HEK293 (cell line): ENCODE measurements at regions not wholly inside any gene's neighbourhood (a gene's known extent, or its start where the extent isn't known, plus 50 kb on each side); places are given as distances from the start of the nearest gene placed in this dataset.

ENCODE experiments used
- CTCF ChIA-PET: fragments of 350-600 bp; formaldehyde crosslinking; extraction: SDS; loops from one replicate; lab custom pipeline; 2021; ENCODE audit warnings: antibody characterized with exemption; lab: Yijun Ruan, JAX
- POLR2A ChIA-PET: fragments of 300-600 bp; formaldehyde crosslinking; extraction: SDS; loops from one replicate; lab custom pipeline; 2020; ENCODE audit warnings: antibody characterized with exemption, inconsistent platforms; lab: Yijun Ruan, JAX
- H3K27ac ChIP-seq: fragments of 200-500 bp; sonication (Bioruptor generic); 2 replicates; pipeline ENCODE4 v1.5.1; 2014; ENCODE audit warnings: low read depth, low read length, control low read depth, inconsistent platforms; ENCODE audit errors: extremely low read depth
- H3K36me3 ChIP-seq, 2 experiments: fragments of 200-500 bp in 1 of 2; sonication (Bioruptor generic) in 1 of 2; 1 replicate in 1 of 2; 2 replicates in 1 of 2; pipeline ENCODE4 v1.5.1; 2014 to 2017; ENCODE audit warnings: inconsistent platforms in 2 of 2, low read length in 2 of 2; ENCODE audit not compliant: control insufficient read depth in 2 of 2, insufficient read depth in 1 of 2
- H3K4me1 ChIP-seq: fragments of 200-500 bp; sonication (Bioruptor generic); 2 replicates; pipeline ENCODE4 v1.5.1; 2014; ENCODE audit warnings: mild to moderate bottlenecking, low read length, inconsistent platforms; ENCODE audit not compliant: control insufficient read depth, insufficient read depth
- H3K4me3 ChIP-seq: 2 replicates; pipeline ENCODE4 v1.5.1; 2011; ENCODE audit warnings: low read depth, mild to moderate bottlenecking, control low read depth, low read length, moderate library complexity
- H3K9me3 ChIP-seq: fragments of 200-500 bp; sonication (Bioruptor generic); 2 replicates; pipeline ENCODE4 v1.5.1; 2014; ENCODE audit warnings: low read depth, low read length, inconsistent platforms; ENCODE audit not compliant: control insufficient read depth, insufficient read depth
- HOXD13 ChIP-seq: sonication (generic); formaldehyde crosslinking; IDR thresholded peaks from 2 replicates; pipeline ENCODE4 v1.8.0; 2022; ENCODE audit warnings: missing genetic modification reagents, borderline replicate concordance
- KLF10 ChIP-seq: fragments of 450-650 bp; IDR thresholded peaks from 2 replicates; pipeline ENCODE4 v1.5.1; 2018; ENCODE audit warnings: missing biosample characterization, mild to moderate bottlenecking, missing genetic modification characterization
- KLF8 ChIP-seq: fragments of 450-650 bp; formaldehyde crosslinking; IDR thresholded peaks from 2 replicates; pipeline ENCODE4 v1.5.1; 2016; ENCODE audit warnings: missing biosample characterization, missing genetic modification characterization
- MYNN ChIP-seq: fragments of 450-650 bp; formaldehyde crosslinking; IDR thresholded peaks from 2 replicates; pipeline ENCODE4 v1.5.1; 2016; ENCODE audit warnings: missing biosample characterization, missing genetic modification characterization, borderline replicate concordance
- PATZ1 ChIP-seq: fragments of 450-650 bp; formaldehyde crosslinking; IDR thresholded peaks from 2 replicates; pipeline ENCODE4 v1.5.1; 2016; ENCODE audit warnings: missing biosample characterization, missing genetic modification characterization
- TRIM28 ChIP-seq: IDR thresholded peaks from 2 replicates; pipeline ENCODE4 v1.6.1; 2011; ENCODE audit warnings: low read length, control low read depth, borderline replicate concordance
- ZNF132 ChIP-seq: fragments of 450-650 bp; formaldehyde crosslinking; IDR thresholded peaks from 2 replicates; pipeline ENCODE4 v1.5.1; 2017; ENCODE audit warnings: missing biosample characterization, missing genetic modification characterization, borderline replicate concordance
- ZNF138 ChIP-seq: fragments of 450-650 bp; formaldehyde crosslinking; IDR thresholded peaks from 2 replicates; pipeline ENCODE4 v1.5.1; 2016; ENCODE audit warnings: missing biosample characterization, missing genetic modification characterization, borderline replicate concordance
- ZNF16 ChIP-seq: fragments of 450-650 bp; formaldehyde crosslinking; IDR thresholded peaks from 2 replicates; pipeline ENCODE4 v1.5.1; 2016; ENCODE audit warnings: low read depth, missing biosample characterization, missing genetic modification characterization
- ZNF2 ChIP-seq: fragments of 450-650 bp; formaldehyde crosslinking; IDR thresholded peaks from 2 replicates; pipeline ENCODE4 v1.5.1; 2016; ENCODE audit warnings: missing biosample characterization, missing genetic modification characterization
- ZNF274 ChIP-seq, 2 experiments: fragments of 200-500 bp in 1 of 2; fragments of 450-650 bp in 1 of 2; sonication (Bioruptor generic) in 1 of 2; formaldehyde crosslinking in 1 of 2; IDR thresholded peaks; 2 replicates each; pipeline versions ENCODE4 v1.5.1 to v1.6.1; 2014 to 2016; ENCODE audit warnings: borderline replicate concordance in 1 of 2, inconsistent platforms in 1 of 2, low read length in 1 of 2, missing biosample characterization in 1 of 2, missing genetic modification characterization in 1 of 2
- ZNF302 ChIP-seq: fragments of 450-650 bp; formaldehyde crosslinking; IDR thresholded peaks from 2 replicates; pipeline ENCODE4 v1.5.1; 2016; ENCODE audit warnings: missing biosample characterization, missing genetic modification characterization, low read depth
- ZNF311 ChIP-seq: fragments of 450-650 bp; formaldehyde crosslinking; IDR thresholded peaks from 2 replicates; pipeline ENCODE4 v1.5.1; 2017; ENCODE audit warnings: missing biosample characterization, missing genetic modification characterization, borderline replicate concordance
- ZNF521 ChIP-seq: fragments of 450-650 bp; formaldehyde crosslinking; IDR thresholded peaks from 2 replicates; pipeline ENCODE4 v1.5.1; 2017; ENCODE audit warnings: missing biosample characterization, mild to moderate bottlenecking, missing genetic modification characterization
- ZNF600 ChIP-seq: fragments of 450-650 bp; formaldehyde crosslinking; IDR thresholded peaks from 2 replicates; pipeline ENCODE4 v1.5.1; 2016; ENCODE audit warnings: missing biosample characterization, missing genetic modification characterization
- ZNF660 ChIP-seq: fragments of 450-650 bp; IDR thresholded peaks from 2 replicates; pipeline ENCODE4 v1.5.1; 2018; ENCODE audit warnings: missing biosample characterization, mild to moderate bottlenecking, missing genetic modification characterization
- ZNF670 ChIP-seq: fragments of 450-650 bp; formaldehyde crosslinking; IDR thresholded peaks from 2 replicates; pipeline ENCODE4 v1.5.1; 2016; ENCODE audit warnings: missing biosample characterization, missing genetic modification characterization, low read depth
- ZNF785 ChIP-seq: fragments of 450-650 bp; formaldehyde crosslinking; IDR thresholded peaks from 2 replicates; pipeline ENCODE4 v1.5.1; 2016; ENCODE audit warnings: missing biosample characterization, missing genetic modification characterization
- ZNF791 ChIP-seq: fragments of 450-650 bp; formaldehyde crosslinking; IDR thresholded peaks from 2 replicates; pipeline ENCODE4 v1.5.1; 2016; ENCODE audit warnings: missing biosample characterization, missing genetic modification characterization
- TF ChIP-seq, protein P1 (sequence below): fragments of 450-650 bp; formaldehyde crosslinking; IDR thresholded peaks from 2 replicates; pipeline ENCODE4 v1.5.1; 2017; ENCODE audit warnings: missing biosample characterization, missing genetic modification characterization
- TF ChIP-seq, protein P2 (sequence below): fragments of 450-650 bp; formaldehyde crosslinking; IDR thresholded peaks from 2 replicates; pipeline ENCODE4 v1.5.1; 2016; ENCODE audit warnings: missing biosample characterization, missing genetic modification characterization

- TF ChIP-seq, protein P1, sequence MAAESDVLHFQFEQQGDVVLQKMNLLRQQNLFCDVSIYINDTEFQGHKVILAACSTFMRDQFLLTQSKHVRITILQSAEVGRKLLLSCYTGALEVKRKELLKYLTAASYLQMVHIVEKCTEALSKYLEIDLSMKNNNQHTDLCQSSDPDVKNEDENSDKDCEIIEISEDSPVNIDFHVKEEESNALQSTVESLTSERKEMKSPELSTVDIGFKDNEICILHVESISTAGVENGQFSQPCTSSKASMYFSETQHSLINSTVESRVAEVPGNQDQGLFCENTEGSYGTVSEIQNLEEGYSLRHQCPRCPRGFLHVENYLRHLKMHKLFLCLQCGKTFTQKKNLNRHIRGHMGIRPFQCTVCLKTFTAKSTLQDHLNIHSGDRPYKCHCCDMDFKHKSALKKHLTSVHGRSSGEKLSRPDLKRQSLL (tag by site-specific recombination), result no peak
- TF ChIP-seq ZNF670 (tag by site-specific recombination), result no peak
- TF ChIP-seq ZNF600 (tag by site-specific recombination), result no peak
- no peak for TF ChIP-seq ZNF311 (tag by site-specific recombination)
These were observed 255.9 kb downstream of the KCNC2 start (continued) for GRCh38 chr12:74953697-74954096.

- H3K9me3 ChIP-seq, result no peaks in the 10 kb centered on the region
- H3K27ac ChIP-seq, result no peak overlapping the region
- CTCF ChIA-PET, result no interaction called here
- no peaks in the 10 kb centered on the region for H3K36me3 ChIP-seq
- H3K4me3 ChIP-seq, result no peak overlapping the region
- POLR2A ChIA-PET, result no interaction called here
- no peak for TF ChIP-seq ZNF2 (tag by site-specific recombination)
- TF ChIP-seq ZNF791 (tag by site-specific recombination), result no peak
- no peak for TF ChIP-seq ZNF521 (tag by site-specific recombination)
- TF ChIP-seq HOXD13 (CRISPR knock-in tag), result no peak
- TF ChIP-seq ZNF785, result no peak
- TF ChIP-seq, all 188 proteins: peak for 0
- no peaks in the 10 kb centered on the region for H3K4me1 ChIP-seq
These were observed 252.4 kb downstream of the KCNC2 start for GRCh38 chr12:74957231-74957630.

DNA sequence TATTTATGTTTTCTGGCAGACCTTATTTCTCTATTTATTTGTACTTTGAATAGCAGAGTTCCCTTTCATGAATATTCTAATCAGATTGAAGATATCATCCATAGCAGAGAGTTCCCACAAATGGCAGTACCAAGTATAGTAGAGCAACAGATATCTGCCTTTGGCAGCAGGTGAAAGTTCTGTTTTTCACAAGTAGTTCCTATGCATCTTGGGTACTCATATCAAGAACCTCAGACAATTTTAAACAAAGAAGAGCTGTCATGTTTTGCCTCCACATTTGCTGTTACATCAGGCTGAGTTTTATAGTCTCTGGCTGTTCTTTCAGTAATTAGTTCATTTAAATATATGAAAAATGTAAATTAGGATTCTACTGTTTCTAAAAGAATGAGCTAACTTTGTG is 252.0 kb downstream of the KCNC2 start:
- H3K4me3 ChIP-seq, result no peak overlapping the region
- H3K9me3 ChIP-seq, result no peaks in the 10 kb centered on the region
- TF ChIP-seq, protein P2, sequence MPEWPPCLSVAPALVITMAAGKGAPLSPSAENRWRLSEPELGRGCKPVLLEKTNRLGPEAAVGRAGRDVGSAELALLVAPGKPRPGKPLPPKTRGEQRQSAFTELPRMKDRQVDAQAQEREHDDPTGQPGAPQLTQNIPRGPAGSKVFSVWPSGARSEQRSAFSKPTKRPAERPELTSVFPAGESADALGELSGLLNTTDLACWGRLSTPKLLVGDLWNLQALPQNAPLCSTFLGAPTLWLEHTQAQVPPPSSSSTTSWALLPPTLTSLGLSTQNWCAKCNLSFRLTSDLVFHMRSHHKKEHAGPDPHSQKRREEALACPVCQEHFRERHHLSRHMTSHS, result no peak
- no peak for TF ChIP-seq ZNF302 (tag by site-specific recombination)
- TF ChIP-seq MYNN (tag by site-specific recombination), result no peak
- no peak for TF ChIP-seq ZNF16 (tag by site-specific recombination)
- TF ChIP-seq TRIM28, result no peak
- TF ChIP-seq ZNF274 (IDR thresholded peaks at IDR 0.05; ENCODE audit: low read length), result no peak
- TF ChIP-seq ZNF274 (tag by site-specific recombination; IDR thresholded peaks at IDR 0.05; ENCODE audit: borderline replicate concordance), result no peak
- TF ChIP-seq KLF10 (tag by site-specific recombination), result no peak
- TF ChIP-seq KLF8, result no peak
- TF ChIP-seq ZNF660, result no peak
- no peak for TF ChIP-seq PATZ1
- TF ChIP-seq ZNF138 (tag by site-specific recombination), result no peak
- TF ChIP-seq ZNF132, result no peak
- CTCF ChIA-PET, result no interaction called here
- no peaks in the 10 kb centered on the region for H3K4me1 ChIP-seq
- no peaks in the 10 kb centered on the region for H3K36me3 ChIP-seq
- POLR2A ChIA-PET, result no interaction called here
- H3K27ac ChIP-seq, result no peak overlapping the region
